ENCODE measurements at regions not wholly inside any gene's neighbourhood (a gene's known extent, or its start where the extent isn't known, plus 50 kb on each side); places are given as distances from the start of the nearest gene placed in this dataset.
"Not testable (repeated sequence)": the region's sequence is repeated elsewhere in the genome, so short reads cannot be mapped to it uniquely, and the experiment has no call there.

- Histone ChIP-seq H3K27me3 (ENCODE audit: insufficient read depth, low read length) (no peaks in the 10 kb centered on the region), H3K4me1 (ENCODE audit: insufficient read depth, low read length) (no peaks in the 10 kb centered on the region), H3K9me3 (ENCODE audit: insufficient read depth, low read depth, low read length) (no peaks in the 10 kb centered on the region), H3K27ac (ENCODE audit: low read length) (no peak overlapping the region), H3K36me3 (ENCODE audit: insufficient read depth, low read depth, low read length) (no peaks in the 10 kb centered on the region), H3K4me3 (ENCODE audit: low read length) (no peak overlapping the region), H3K9ac (ENCODE audit: low read depth, low read length) (no peak overlapping the region)
Observed at GRCh38 chr10:3931901-3932300, 146.9 kb upstream of the KLF6 start.

GRCh38 chr10:3931224-3931623 lies 146.2 kb upstream of the KLF6 start:
- Histone ChIP-seq H3K9ac (ENCODE audit: low read depth, low read length) (no peak overlapping the region), H3K27me3 (ENCODE audit: insufficient read depth, low read length) (no peaks in the 10 kb centered on the region), H3K27ac (ENCODE audit: low read length) (no peak overlapping the region), H3K4me3 (ENCODE audit: low read length) (no peak overlapping the region), H3K9me3 (ENCODE audit: insufficient read depth, low read depth, low read length) (no peaks in the 10 kb centered on the region), H3K36me3 (ENCODE audit: insufficient read depth, low read depth, low read length) (no peaks in the 10 kb centered on the region), H3K4me1 (ENCODE audit: insufficient read depth, low read length) (no peaks in the 10 kb centered on the region)

- no peaks in the 10 kb centered on the region for H3K36me3 ChIP-seq (ENCODE audit: insufficient read depth, low read depth, low read length)
- H3K27me3 ChIP-seq (ENCODE audit: insufficient read depth, low read length), result no peaks in the 10 kb centered on the region
- no peak overlapping the region for H3K27ac ChIP-seq (ENCODE audit: low read length)
- no peaks in the 10 kb centered on the region for H3K4me1 ChIP-seq (ENCODE audit: insufficient read depth, low read length)
- no peak overlapping the region for H3K4me3 ChIP-seq (ENCODE audit: low read length)
- no peaks in the 10 kb centered on the region for H3K9me3 ChIP-seq (ENCODE audit: insufficient read depth, low read depth, low read length)
- H3K9ac ChIP-seq (ENCODE audit: low read depth, low read length), result no peak overlapping the region
Observed at GRCh38 chr10:3928569-3928968, 143.6 kb upstream of the KLF6 start.

GRCh38 chr10:3928078-3928477 lies 143.1 kb upstream of the KLF6 start:
- Histone ChIP-seq H3K4me1 (ENCODE audit: insufficient read depth, low read length) (no peaks in the 10 kb centered on the region), H3K9ac (ENCODE audit: low read depth, low read length) (no peak overlapping the region), H3K9me3 (ENCODE audit: insufficient read depth, low read depth, low read length) (no peaks in the 10 kb centered on the region), H3K4me3 (ENCODE audit: low read length) (no peak overlapping the region), H3K27ac (ENCODE audit: low read length) (no peak overlapping the region), H3K27me3 (ENCODE audit: insufficient read depth, low read length) (no peaks in the 10 kb centered on the region), H3K36me3 (ENCODE audit: insufficient read depth, low read depth, low read length) (no peaks in the 10 kb centered on the region)

- Histone ChIP-seq H3K36me3 (ENCODE audit: insufficient read depth, low read depth, low read length) (no peaks in the 10 kb centered on the region), H3K4me1 (ENCODE audit: insufficient read depth, low read length) (no peaks in the 10 kb centered on the region), H3K9ac (ENCODE audit: low read depth, low read length) (no peak overlapping the region), H3K27ac (ENCODE audit: low read length) (no peak overlapping the region), H3K27me3 (ENCODE audit: insufficient read depth, low read length) (no peaks in the 10 kb centered on the region), H3K4me3 (ENCODE audit: low read length) (no peak overlapping the region), H3K9me3 (ENCODE audit: insufficient read depth, low read depth, low read length) (no peaks in the 10 kb centered on the region)
Observed at GRCh38 chr10:3926675-3927525, 141.9 kb upstream of the KLF6 start.

- Histone ChIP-seq H3K27ac (ENCODE audit: low read length) (no peak overlapping the region), H3K36me3 (ENCODE audit: insufficient read depth, low read depth, low read length) (no peaks in the 10 kb centered on the region), H3K9me3 (ENCODE audit: insufficient read depth, low read depth, low read length) (no peaks in the 10 kb centered on the region), H3K27me3 (ENCODE audit: insufficient read depth, low read length) (no peaks in the 10 kb centered on the region), H3K4me3 (ENCODE audit: low read length) (no peak overlapping the region), H3K9ac (ENCODE audit: low read depth, low read length) (no peak overlapping the region), H3K4me1 (ENCODE audit: insufficient read depth, low read length) (no peaks in the 10 kb centered on the region)
Observed at GRCh38 chr10:3926258-3926657, 141.2 kb upstream of the KLF6 start.

- no peaks in the 10 kb centered on the region for H3K36me3 ChIP-seq (ENCODE audit: insufficient read depth, low read depth, low read length)
- H3K4me3 ChIP-seq (ENCODE audit: low read length), result no peak overlapping the region
- no peaks in the 10 kb centered on the region for H3K27me3 ChIP-seq (ENCODE audit: insufficient read depth, low read length)
- no peak overlapping the region for H3K9ac ChIP-seq (ENCODE audit: low read depth, low read length)
- H3K9me3 ChIP-seq (ENCODE audit: insufficient read depth, low read depth, low read length), result no peaks in the 10 kb centered on the region
- no peak overlapping the region for H3K27ac ChIP-seq (ENCODE audit: low read length)
- no peaks in the 10 kb centered on the region for H3K4me1 ChIP-seq (ENCODE audit: insufficient read depth, low read length)
Observed at GRCh38 chr10:3925184-3925583, 140.2 kb upstream of the KLF6 start.

- no peak overlapping the region for H3K4me3 ChIP-seq (ENCODE audit: low read length)
- no peaks in the 10 kb centered on the region for H3K27me3 ChIP-seq (ENCODE audit: insufficient read depth, low read length)
- peaks cover 5% of the 10 kb centered on the region; the same call in 1 of the 2 replicates for H3K4me1 ChIP-seq (ENCODE audit: insufficient read depth, low read length)
- H3K27ac ChIP-seq (ENCODE audit: low read length), result no peak overlapping the region
- no peak overlapping the region for H3K9ac ChIP-seq (ENCODE audit: low read depth, low read length)
- no peaks in the 10 kb centered on the region for H3K36me3 ChIP-seq (ENCODE audit: insufficient read depth, low read depth, low read length)
- no peaks in the 10 kb centered on the region for H3K9me3 ChIP-seq (ENCODE audit: insufficient read depth, low read depth, low read length)
Observed at GRCh38 chr10:3924344-3924743, 139.3 kb upstream of the KLF6 start.

- Histone ChIP-seq H3K4me1 (ENCODE audit: insufficient read depth, low read length) (peaks cover 5% of the 10 kb centered on the region; the same call in 1 of the 2 replicates), H3K27ac (ENCODE audit: low read length) (no peak overlapping the region), H3K27me3 (ENCODE audit: insufficient read depth, low read length) (no peaks in the 10 kb centered on the region), H3K9ac (ENCODE audit: low read depth, low read length) (no peak overlapping the region), H3K4me3 (ENCODE audit: low read length) (no peak overlapping the region), H3K9me3 (ENCODE audit: insufficient read depth, low read depth, low read length) (peaks cover 7% of the 10 kb centered on the region; the same call in 1 of the 2 replicates), H3K36me3 (ENCODE audit: insufficient read depth, low read depth, low read length) (no peaks in the 10 kb centered on the region)
Observed at GRCh38 chr10:3923033-3923432, 138.0 kb upstream of the KLF6 start.

- Histone ChIP-seq H3K4me3 (ENCODE audit: low read length) (no peak overlapping the region), H3K27ac (ENCODE audit: low read length) (no peak overlapping the region), H3K4me1 (ENCODE audit: insufficient read depth, low read length) (peaks cover 5% of the 10 kb centered on the region; the same call in 1 of the 2 replicates), H3K27me3 (ENCODE audit: insufficient read depth, low read length) (no peaks in the 10 kb centered on the region), H3K9ac (ENCODE audit: low read depth, low read length) (no peak overlapping the region), H3K9me3 (ENCODE audit: insufficient read depth, low read depth, low read length) (peaks cover 7% of the 10 kb centered on the region; the same call in 1 of the 2 replicates), H3K36me3 (ENCODE audit: insufficient read depth, low read depth, low read length) (no peaks in the 10 kb centered on the region)
Observed at GRCh38 chr10:3919709-3920308, 134.8 kb upstream of the KLF6 start.

GRCh38 chr10:3917392-3917791 lies 132.4 kb upstream of the KLF6 start:
- H3K9me3 ChIP-seq (ENCODE audit: insufficient read depth, low read depth, low read length); H3K27ac ChIP-seq (ENCODE audit: low read length); H3K36me3 ChIP-seq (ENCODE audit: insufficient read depth, low read depth, low read length); H3K4me3 ChIP-seq (ENCODE audit: low read length); H3K9ac ChIP-seq (ENCODE audit: low read depth, low read length); H3K4me1 ChIP-seq (ENCODE audit: insufficient read depth, low read length); H3K27me3 ChIP-seq (ENCODE audit: insufficient read depth, low read length): not testable (repeated sequence)

GRCh38 chr10:3914733-3915132 lies 129.7 kb upstream of the KLF6 start:
- H3K4me3 ChIP-seq (ENCODE audit: low read length), result no peak overlapping the region
- H3K9me3 ChIP-seq (ENCODE audit: insufficient read depth, low read depth, low read length), result peaks cover 7% of the 10 kb centered on the region; the same call in 1 of the 2 replicates
- no peak overlapping the region for H3K9ac ChIP-seq (ENCODE audit: low read depth, low read length)
- H3K27ac ChIP-seq (ENCODE audit: low read length), result no peak overlapping the region
- no peaks in the 10 kb centered on the region for H3K36me3 ChIP-seq (ENCODE audit: insufficient read depth, low read depth, low read length)
- no peaks in the 10 kb centered on the region for H3K27me3 ChIP-seq (ENCODE audit: insufficient read depth, low read length)
- peaks cover 3% of the 10 kb centered on the region; the same call in 1 of the 2 replicates for H3K4me1 ChIP-seq (ENCODE audit: insufficient read depth, low read length)
